Neural cell (in vitro differentiated cells): ENCODE measurements at regions not wholly inside any gene's neighbourhood (a gene's known extent, or its start where the extent isn't known, plus 50 kb on each side); places are given as distances from the start of the nearest gene placed in this dataset.

Source experiments
- CTCF ChIP-seq: fragments of 450-650 bp; IDR thresholded peaks from 2 replicates; pipeline ENCODE4 v1.5.1; 2014; ENCODE audit warnings: antibody characterized with exemption, mild to moderate bottlenecking, moderate library complexity; ENCODE audit not compliant: poor library complexity, severe bottlenecking
- POLR2AphosphoS5 ChIP-seq: IDR thresholded peaks from 2 replicates; pipeline ENCODE4 v1.6.1; 2012

GRCh38 chr10:62917475-62918238 is 101.5 kb upstream of the EGR2 start:
- no peak for TF ChIP-seq CTCF
- no peak for TF ChIP-seq POLR2AphosphoS5
